ENCODE measurements at regions not wholly inside any gene's neighbourhood (a gene's known extent, or its start where the extent isn't known, plus 50 kb on each side); places are given as distances from the start of the nearest gene placed in this dataset.

DNA sequence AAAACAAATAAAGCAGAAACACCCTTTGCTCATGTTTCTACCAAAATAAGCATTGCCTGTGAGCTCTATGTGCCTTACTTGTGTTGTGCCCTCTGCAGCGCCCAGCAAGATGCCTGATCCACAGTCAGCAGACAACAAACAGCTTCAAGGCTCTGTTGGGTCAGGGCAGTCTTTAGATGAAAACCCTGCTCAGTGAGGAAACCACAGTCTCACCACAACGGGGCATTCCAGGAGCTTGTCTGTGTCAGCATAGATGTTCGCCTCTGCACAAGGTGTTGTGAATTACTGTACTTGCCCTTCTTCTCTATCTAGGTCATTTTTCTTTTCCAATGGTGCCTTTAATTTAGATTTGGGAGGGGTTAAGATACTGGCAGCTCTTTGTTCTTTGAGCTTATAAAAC is 251.9 kb downstream of the COL4A1 start:
- TF ChIP-seq ZBTB33 (IDR thresholded peaks at IDR 0.05) (no peak), RAD21 (IDR thresholded peaks at IDR 0.05) (no peak), YY1 (IDR thresholded peaks at IDR 0.05) (no peak), SP1 (IDR thresholded peaks at IDR 0.05) (no peak), JUND (IDR thresholded peaks at IDR 0.05) (no peak), FOXA1 (IDR thresholded peaks at IDR 0.05) (no peak), RXRA (IDR thresholded peaks at IDR 0.05) (no peak), GABPA (IDR thresholded peaks at IDR 0.05 in 1 of 2, conservative IDR thresholded peaks at IDR 0.05 in 1 of 2) (no peak), TAF1 (conservative IDR thresholded peaks at IDR 0.05) (no peak)
- TF ChIP-seq, protein P1, sequence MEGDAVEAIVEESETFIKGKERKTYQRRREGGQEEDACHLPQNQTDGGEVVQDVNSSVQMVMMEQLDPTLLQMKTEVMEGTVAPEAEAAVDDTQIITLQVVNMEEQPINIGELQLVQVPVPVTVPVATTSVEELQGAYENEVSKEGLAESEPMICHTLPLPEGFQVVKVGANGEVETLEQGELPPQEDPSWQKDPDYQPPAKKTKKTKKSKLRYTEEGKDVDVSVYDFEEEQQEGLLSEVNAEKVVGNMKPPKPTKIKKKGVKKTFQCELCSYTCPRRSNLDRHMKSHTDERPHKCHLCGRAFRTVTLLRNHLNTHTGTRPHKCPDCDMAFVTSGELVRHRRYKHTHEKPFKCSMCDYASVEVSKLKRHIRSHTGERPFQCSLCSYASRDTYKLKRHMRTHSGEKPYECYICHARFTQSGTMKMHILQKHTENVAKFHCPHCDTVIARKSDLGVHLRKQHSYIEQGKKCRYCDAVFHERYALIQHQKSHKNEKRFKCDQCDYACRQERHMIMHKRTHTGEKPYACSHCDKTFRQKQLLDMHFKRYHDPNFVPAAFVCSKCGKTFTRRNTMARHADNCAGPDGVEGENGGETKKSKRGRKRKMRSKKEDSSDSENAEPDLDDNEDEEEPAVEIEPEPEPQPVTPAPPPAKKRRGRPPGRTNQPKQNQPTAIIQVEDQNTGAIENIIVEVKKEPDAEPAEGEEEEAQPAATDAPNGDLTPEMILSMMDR (IDR thresholded peaks at IDR 0.05; ENCODE audit: low read depth, low read length, missing input control), result no peak
- TF ChIP-seq, protein P2, sequence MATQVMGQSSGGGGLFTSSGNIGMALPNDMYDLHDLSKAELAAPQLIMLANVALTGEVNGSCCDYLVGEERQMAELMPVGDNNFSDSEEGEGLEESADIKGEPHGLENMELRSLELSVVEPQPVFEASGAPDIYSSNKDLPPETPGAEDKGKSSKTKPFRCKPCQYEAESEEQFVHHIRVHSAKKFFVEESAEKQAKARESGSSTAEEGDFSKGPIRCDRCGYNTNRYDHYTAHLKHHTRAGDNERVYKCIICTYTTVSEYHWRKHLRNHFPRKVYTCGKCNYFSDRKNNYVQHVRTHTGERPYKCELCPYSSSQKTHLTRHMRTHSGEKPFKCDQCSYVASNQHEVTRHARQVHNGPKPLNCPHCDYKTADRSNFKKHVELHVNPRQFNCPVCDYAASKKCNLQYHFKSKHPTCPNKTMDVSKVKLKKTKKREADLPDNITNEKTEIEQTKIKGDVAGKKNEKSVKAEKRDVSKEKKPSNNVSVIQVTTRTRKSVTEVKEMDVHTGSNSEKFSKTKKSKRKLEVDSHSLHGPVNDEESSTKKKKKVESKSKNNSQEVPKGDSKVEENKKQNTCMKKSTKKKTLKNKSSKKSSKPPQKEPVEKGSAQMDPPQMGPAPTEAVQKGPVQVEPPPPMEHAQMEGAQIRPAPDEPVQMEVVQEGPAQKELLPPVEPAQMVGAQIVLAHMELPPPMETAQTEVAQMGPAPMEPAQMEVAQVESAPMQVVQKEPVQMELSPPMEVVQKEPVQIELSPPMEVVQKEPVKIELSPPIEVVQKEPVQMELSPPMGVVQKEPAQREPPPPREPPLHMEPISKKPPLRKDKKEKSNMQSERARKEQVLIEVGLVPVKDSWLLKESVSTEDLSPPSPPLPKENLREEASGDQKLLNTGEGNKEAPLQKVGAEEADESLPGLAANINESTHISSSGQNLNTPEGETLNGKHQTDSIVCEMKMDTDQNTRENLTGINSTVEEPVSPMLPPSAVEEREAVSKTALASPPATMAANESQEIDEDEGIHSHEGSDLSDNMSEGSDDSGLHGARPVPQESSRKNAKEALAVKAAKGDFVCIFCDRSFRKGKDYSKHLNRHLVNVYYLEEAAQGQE (IDR thresholded peaks at IDR 0.05), result no peak
- TF ChIP-seq, protein P3, sequence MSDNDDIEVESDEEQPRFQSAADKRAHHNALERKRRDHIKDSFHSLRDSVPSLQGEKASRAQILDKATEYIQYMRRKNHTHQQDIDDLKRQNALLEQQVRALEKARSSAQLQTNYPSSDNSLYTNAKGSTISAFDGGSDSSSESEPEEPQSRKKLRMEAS (IDR thresholded peaks at IDR 0.05), result no peak
- TF ChIP-seq, protein P4, sequence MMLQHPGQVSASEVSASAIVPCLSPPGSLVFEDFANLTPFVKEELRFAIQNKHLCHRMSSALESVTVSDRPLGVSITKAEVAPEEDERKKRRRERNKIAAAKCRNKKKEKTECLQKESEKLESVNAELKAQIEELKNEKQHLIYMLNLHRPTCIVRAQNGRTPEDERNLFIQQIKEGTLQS (IDR thresholded peaks at IDR 0.05), result no peak
